Esophagus muscularis mucosa (tissue), 4 donors: ENCODE measurements at regions not wholly inside any gene's neighbourhood (a gene's known extent, or its start where the extent isn't known, plus 50 kb on each side); places are given as distances from the start of the nearest gene placed in this dataset.

Source experiments
- CTCF ChIP-seq, 3 experiments: fragments of 200-600 bp in 2 of 3; fragments of 450-650 bp in 1 of 3; sonication (generic) in 2 of 3; IDR thresholded peaks; one replicate each; pipeline ENCODE4 v1.5.1; 2017 to 2019; ENCODE audit warnings: antibody characterized with exemption in 3 of 3, mild to moderate bottlenecking in 2 of 3, moderate library complexity in 1 of 3
- EP300 ChIP-seq: sonication (generic); formaldehyde crosslinking; IDR thresholded peaks from one replicate; pipeline ENCODE4 v1.6.1; 2017; ENCODE audit warnings: antibody characterized with exemption
- POLR2A ChIP-seq: fragments of 450-650 bp; IDR thresholded peaks from one replicate; pipeline ENCODE4 v1.6.1; 2017; ENCODE audit warnings: antibody characterized with exemption, moderate library complexity, mild to moderate bottlenecking, low read depth
- POLR2AphosphoS5 ChIP-seq, 2 donors: sonication (generic); formaldehyde crosslinking; IDR thresholded peaks; one replicate each; pipeline ENCODE4 v1.6.1; 2017; ENCODE audit warnings: antibody characterized with exemption in 2 of 2

GRCh38 chr21:39034590-39035536, 148.4 kb downstream of the PSMG1 start:
- no peak for TF ChIP-seq CTCF (IDR thresholded peaks at IDR 0.05)
- TF ChIP-seq POLR2A: no peak
- TF ChIP-seq EP300: no peak
- TF ChIP-seq POLR2AphosphoS5 (IDR thresholded peaks at IDR 0.05): no peak
